ENCODE measurements at regions not wholly inside any gene's neighbourhood (a gene's known extent, or its start where the extent isn't known, plus 50 kb on each side); places are given as distances from the start of the nearest gene placed in this dataset.

DNA sequence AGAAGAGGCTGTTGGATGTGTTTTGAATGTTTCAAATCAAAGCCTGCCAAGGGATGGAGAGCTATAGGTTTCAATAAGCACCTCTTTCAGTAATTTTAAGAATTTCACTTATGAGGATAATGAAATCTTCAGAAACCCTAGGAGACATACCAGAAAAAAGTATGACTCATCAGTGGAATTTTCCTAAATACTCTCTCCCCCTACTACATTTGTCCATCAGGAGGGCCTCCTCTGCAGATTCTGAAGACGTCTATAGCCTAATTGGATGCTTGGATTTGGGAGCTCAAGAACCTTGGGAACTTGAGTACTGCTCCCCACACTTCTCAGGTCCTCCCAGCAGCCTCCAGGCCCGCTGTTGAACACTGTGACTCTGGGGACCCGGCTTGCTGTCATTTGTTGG is 374.3 kb downstream of the SLC4A3 start:
- no peak for DNase-seq (ENCODE audit: low spot score)
- no peaks in the 10 kb centered on the region; the same call in 1 of the 2 replicates for H3K27me3 Mint-ChIP-seq (ENCODE audit: low read depth)
- POLR2A ChIA-PET, result no interaction called here
- ATAC-seq, result no peak
- H3K9me3 Mint-ChIP-seq, result no peaks in the 10 kb centered on the region
- CTCF ChIA-PET, result no interaction called here
- no peaks in the 10 kb centered on the region for H3K36me3 Mint-ChIP-seq
- no peak overlapping the region for H3K27ac Mint-ChIP-seq
- H3K4me1 Mint-ChIP-seq, result peaks cover 15% of the 10 kb centered on the region
- no peak overlapping the region for H3K4me3 Mint-ChIP-seq
- TF ChIP-seq MYBL2 (CRISPR knock-in tag; IDR thresholded peaks at IDR 0.05), result no peak

DNA sequence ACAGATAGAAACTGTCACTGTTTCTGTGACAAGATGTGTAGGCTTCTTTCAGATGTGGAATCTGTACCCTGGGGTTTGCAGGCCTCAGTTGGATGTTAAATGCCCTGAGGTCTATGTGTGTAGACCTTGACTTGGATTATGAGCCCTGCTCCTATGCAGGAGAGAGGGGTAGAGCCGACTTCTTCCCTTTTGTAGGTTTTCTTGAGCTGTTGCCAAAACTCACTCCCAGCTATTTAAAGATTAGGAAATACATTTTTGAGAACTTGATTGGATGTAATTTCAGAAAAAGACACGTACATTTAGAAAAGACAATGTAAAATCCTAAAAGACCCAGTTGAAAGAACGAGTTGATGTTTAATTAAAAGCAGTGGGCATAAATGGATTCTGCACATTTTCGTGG is 374.8 kb downstream of the SLC4A3 start:
- TF ChIP-seq NFE2L1 (CRISPR knock-in tag; IDR thresholded peaks at IDR 0.05), result no peak
- TF ChIP-seq NR1H2 (CRISPR knock-in tag; IDR thresholded peaks at IDR 0.05), result no peak
- no peak for TF ChIP-seq NR2C2 (CRISPR knock-in tag; IDR thresholded peaks at IDR 0.05)
- TF ChIP-seq SOX15 (CRISPR knock-in tag; IDR thresholded peaks at IDR 0.05), result no peak
- TF ChIP-seq, protein P1, sequence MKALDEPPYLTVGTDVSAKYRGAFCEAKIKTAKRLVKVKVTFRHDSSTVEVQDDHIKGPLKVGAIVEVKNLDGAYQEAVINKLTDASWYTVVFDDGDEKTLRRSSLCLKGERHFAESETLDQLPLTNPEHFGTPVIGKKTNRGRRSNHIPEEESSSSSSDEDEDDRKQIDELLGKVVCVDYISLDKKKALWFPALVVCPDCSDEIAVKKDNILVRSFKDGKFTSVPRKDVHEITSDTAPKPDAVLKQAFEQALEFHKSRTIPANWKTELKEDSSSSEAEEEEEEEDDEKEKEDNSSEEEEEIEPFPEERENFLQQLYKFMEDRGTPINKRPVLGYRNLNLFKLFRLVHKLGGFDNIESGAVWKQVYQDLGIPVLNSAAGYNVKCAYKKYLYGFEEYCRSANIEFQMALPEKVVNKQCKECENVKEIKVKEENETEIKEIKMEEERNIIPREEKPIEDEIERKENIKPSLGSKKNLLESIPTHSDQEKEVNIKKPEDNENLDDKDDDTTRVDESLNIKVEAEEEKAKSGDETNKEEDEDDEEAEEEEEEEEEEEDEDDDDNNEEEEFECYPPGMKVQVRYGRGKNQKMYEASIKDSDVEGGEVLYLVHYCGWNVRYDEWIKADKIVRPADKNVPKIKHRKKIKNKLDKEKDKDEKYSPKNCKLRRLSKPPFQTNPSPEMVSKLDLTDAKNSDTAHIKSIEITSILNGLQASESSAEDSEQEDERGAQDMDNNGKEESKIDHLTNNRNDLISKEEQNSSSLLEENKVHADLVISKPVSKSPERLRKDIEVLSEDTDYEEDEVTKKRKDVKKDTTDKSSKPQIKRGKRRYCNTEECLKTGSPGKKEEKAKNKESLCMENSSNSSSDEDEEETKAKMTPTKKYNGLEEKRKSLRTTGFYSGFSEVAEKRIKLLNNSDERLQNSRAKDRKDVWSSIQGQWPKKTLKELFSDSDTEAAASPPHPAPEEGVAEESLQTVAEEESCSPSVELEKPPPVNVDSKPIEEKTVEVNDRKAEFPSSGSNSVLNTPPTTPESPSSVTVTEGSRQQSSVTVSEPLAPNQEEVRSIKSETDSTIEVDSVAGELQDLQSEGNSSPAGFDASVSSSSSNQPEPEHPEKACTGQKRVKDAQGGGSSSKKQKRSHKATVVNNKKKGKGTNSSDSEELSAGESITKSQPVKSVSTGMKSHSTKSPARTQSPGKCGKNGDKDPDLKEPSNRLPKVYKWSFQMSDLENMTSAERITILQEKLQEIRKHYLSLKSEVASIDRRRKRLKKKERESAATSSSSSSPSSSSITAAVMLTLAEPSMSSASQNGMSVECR (CRISPR knock-in tag; IDR thresholded peaks at IDR 0.05; ENCODE audit: borderline replicate concordance), result no peak
- TF ChIP-seq EMX1 (CRISPR knock-in tag; IDR thresholded peaks at IDR 0.05), result no peak
- TF ChIP-seq JAZF1 (CRISPR knock-in tag; IDR thresholded peaks at IDR 0.05), result no peak
- TF ChIP-seq JUN (CRISPR knock-in tag; IDR thresholded peaks at IDR 0.05), result no peak
- TF ChIP-seq, protein P2, sequence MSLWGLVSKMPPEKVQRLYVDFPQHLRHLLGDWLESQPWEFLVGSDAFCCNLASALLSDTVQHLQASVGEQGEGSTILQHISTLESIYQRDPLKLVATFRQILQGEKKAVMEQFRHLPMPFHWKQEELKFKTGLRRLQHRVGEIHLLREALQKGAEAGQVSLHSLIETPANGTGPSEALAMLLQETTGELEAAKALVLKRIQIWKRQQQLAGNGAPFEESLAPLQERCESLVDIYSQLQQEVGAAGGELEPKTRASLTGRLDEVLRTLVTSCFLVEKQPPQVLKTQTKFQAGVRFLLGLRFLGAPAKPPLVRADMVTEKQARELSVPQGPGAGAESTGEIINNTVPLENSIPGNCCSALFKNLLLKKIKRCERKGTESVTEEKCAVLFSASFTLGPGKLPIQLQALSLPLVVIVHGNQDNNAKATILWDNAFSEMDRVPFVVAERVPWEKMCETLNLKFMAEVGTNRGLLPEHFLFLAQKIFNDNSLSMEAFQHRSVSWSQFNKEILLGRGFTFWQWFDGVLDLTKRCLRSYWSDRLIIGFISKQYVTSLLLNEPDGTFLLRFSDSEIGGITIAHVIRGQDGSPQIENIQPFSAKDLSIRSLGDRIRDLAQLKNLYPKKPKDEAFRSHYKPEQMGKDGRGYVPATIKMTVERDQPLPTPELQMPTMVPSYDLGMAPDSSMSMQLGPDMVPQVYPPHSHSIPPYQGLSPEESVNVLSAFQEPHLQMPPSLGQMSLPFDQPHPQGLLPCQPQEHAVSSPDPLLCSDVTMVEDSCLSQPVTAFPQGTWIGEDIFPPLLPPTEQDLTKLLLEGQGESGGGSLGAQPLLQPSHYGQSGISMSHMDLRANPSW (CRISPR knock-in tag; conservative IDR thresholded peaks at IDR 0.05; ENCODE audit: low read depth), result no peak
- TF ChIP-seq, protein P3, sequence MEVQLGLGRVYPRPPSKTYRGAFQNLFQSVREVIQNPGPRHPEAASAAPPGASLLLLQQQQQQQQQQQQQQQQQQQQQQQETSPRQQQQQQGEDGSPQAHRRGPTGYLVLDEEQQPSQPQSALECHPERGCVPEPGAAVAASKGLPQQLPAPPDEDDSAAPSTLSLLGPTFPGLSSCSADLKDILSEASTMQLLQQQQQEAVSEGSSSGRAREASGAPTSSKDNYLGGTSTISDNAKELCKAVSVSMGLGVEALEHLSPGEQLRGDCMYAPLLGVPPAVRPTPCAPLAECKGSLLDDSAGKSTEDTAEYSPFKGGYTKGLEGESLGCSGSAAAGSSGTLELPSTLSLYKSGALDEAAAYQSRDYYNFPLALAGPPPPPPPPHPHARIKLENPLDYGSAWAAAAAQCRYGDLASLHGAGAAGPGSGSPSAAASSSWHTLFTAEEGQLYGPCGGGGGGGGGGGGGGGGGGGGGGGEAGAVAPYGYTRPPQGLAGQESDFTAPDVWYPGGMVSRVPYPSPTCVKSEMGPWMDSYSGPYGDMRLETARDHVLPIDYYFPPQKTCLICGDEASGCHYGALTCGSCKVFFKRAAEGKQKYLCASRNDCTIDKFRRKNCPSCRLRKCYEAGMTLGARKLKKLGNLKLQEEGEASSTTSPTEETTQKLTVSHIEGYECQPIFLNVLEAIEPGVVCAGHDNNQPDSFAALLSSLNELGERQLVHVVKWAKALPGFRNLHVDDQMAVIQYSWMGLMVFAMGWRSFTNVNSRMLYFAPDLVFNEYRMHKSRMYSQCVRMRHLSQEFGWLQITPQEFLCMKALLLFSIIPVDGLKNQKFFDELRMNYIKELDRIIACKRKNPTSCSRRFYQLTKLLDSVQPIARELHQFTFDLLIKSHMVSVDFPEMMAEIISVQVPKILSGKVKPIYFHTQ (CRISPR knock-in tag; IDR thresholded peaks at IDR 0.05), result no peak
- no peak for TF ChIP-seq NR3C1 (CRISPR knock-in tag; conservative IDR thresholded peaks at IDR 0.05; ENCODE audit: low read depth)
- TF ChIP-seq ZNF416 (CRISPR knock-in tag; IDR thresholded peaks at IDR 0.05), result no peak
- TF ChIP-seq ZNF121 (CRISPR knock-in tag; IDR thresholded peaks at IDR 0.05), result no peak
- TF ChIP-seq, protein P4, sequence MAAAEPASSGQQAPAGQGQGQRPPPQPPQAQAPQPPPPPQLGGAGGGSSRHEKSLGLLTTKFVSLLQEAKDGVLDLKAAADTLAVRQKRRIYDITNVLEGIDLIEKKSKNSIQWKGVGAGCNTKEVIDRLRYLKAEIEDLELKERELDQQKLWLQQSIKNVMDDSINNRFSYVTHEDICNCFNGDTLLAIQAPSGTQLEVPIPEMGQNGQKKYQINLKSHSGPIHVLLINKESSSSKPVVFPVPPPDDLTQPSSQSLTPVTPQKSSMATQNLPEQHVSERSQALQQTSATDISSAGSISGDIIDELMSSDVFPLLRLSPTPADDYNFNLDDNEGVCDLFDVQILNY (CRISPR knock-in tag; IDR thresholded peaks at IDR 0.05), result no peak
- TF ChIP-seq, protein P5, sequence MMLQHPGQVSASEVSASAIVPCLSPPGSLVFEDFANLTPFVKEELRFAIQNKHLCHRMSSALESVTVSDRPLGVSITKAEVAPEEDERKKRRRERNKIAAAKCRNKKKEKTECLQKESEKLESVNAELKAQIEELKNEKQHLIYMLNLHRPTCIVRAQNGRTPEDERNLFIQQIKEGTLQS (CRISPR knock-in tag; conservative IDR thresholded peaks at IDR 0.05), result no peak
- no peak for TF ChIP-seq RORB (CRISPR knock-in tag; IDR thresholded peaks at IDR 0.05)
- H3K4me3 Mint-ChIP-seq, result no peak overlapping the region
- no peaks in the 10 kb centered on the region for H3K36me3 Mint-ChIP-seq
- POLR2A ChIA-PET, result no interaction called here
- peaks cover 13% of the 10 kb centered on the region for H3K4me1 Mint-ChIP-seq
- no peak for ATAC-seq
- H3K27ac Mint-ChIP-seq, result no peak overlapping the region
- no peaks in the 10 kb centered on the region; the same call in 1 of the 2 replicates for H3K27me3 Mint-ChIP-seq (ENCODE audit: low read depth)
- DNase-seq (ENCODE audit: low spot score), result no peak
- CTCF ChIA-PET, result interaction anchor here (0.8 kb wide), 1 partner anchor 151 kb away, joined by 8 read pairs; no protein-coding TSS in a partner anchor
- no peaks in the 10 kb centered on the region for H3K9me3 Mint-ChIP-seq

Data from WTC11 (cell line).